HCT116 (cell line): ENCODE measurements at regions not wholly inside any gene's neighbourhood (a gene's known extent, or its start where the extent isn't known, plus 50 kb on each side); places are given as distances from the start of the nearest gene placed in this dataset.

Experiments
- CBX3 ChIP-seq: IDR thresholded peaks from 2 replicates; pipeline ENCODE4 v1.6.1; 2012; ENCODE audit warnings: low read depth
- EGR1 ChIP-seq: IDR thresholded peaks from 2 replicates; pipeline ENCODE4 v1.6.1; 2012; ENCODE audit warnings: low read depth
- EZH2 ChIP-seq: fragments of 200-600 bp; sonication (generic); IDR thresholded peaks from 2 replicates; pipeline ENCODE4 v1.6.1; 2017; ENCODE audit warnings: antibody characterized with exemption, mixed run types
- EZH2phosphoT487 ChIP-seq: fragments of 200-600 bp; IDR thresholded peaks from 2 replicates; pipeline ENCODE4 v1.6.1; 2018; ENCODE audit warnings: antibody characterized with exemption, borderline replicate concordance
- JUND ChIP-seq: IDR thresholded peaks from 2 replicates; pipeline ENCODE4 v1.6.1; 2012
- POLR2A ChIP-seq: IDR thresholded peaks from 2 replicates; pipeline ENCODE4 v1.7.0; 2011; ENCODE audit warnings: borderline replicate concordance; ENCODE audit not compliant: insufficient read depth, insufficient read length; ENCODE audit errors: extremely low read depth
- POLR2AphosphoS5 ChIP-seq: IDR thresholded peaks from 2 replicates; pipeline ENCODE4 v1.6.1; 2011; ENCODE audit warnings: mild to moderate bottlenecking, low read depth, low read length, moderate library complexity
- SP1 ChIP-seq: IDR thresholded peaks from 2 replicates; pipeline ENCODE4 v1.6.1; 2012; ENCODE audit warnings: low read depth
- TCF7L2 ChIP-seq: IDR thresholded peaks from 2 replicates; pipeline ENCODE4 v1.7.0; 2011; ENCODE audit warnings: borderline replicate concordance, inconsistent platforms; ENCODE audit not compliant: insufficient read depth, insufficient read length; ENCODE audit errors: extremely low read depth
- YY1 ChIP-seq: IDR thresholded peaks from 2 replicates; pipeline ENCODE4 v1.6.1; 2011; ENCODE audit warnings: low read length, low read depth, moderate library complexity, mild to moderate bottlenecking; ENCODE audit not compliant: insufficient replicate concordance; ENCODE audit errors: extremely low read depth
- ZNF274 ChIP-seq: fragments of 200-500 bp; sonication (Bioruptor generic); IDR thresholded peaks from 2 replicates; pipeline ENCODE4 v1.6.1; 2014; ENCODE audit warnings: mild to moderate bottlenecking, low read depth, low read length, inconsistent platforms
- TF ChIP-seq, protein P1 (sequence below): IDR thresholded peaks from 2 replicates; pipeline ENCODE4 v1.6.1; 2012; ENCODE audit warnings: low read depth
- TF ChIP-seq, protein P2 (sequence below), 3 experiments: fragments of 200-600 bp in 1 of 3; sonication (generic) in 1 of 3; IDR thresholded peaks in 2 of 3; conservative IDR thresholded peaks in 1 of 3; 2 replicates each; pipeline ENCODE4 v1.5.1; 2012 to 2017; ENCODE audit warnings: low read depth in 2 of 3, low read length in 2 of 3, antibody characterized with exemption in 1 of 3, borderline replicate concordance in 1 of 3, control low read depth in 1 of 3, mild to moderate bottlenecking in 1 of 3, mixed read lengths in 1 of 3, mixed run types in 1 of 3, moderate library complexity in 1 of 3; ENCODE audit not compliant: insufficient read depth in 1 of 3

DNA sequence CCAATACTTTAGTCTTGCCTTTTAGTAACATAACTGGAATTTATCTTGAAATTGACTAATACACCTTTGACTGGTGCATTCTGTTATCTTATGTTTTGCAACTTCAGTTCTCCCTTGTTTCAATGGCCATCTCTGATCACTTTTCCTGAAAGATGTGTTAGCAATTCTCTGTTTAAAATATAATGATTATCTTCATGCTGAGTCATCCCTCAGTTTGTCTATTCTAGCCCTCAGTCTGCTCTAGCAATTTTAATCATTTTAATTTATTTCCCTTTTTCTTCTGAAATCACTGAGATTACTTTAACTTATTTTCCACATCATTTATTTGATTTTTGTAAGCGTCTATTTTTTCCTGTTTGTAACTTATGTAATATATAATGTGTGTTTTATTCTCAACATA, 221.9 kb upstream of the PDGFD start:
- no peak for TF ChIP-seq YY1
- no peak for TF ChIP-seq SP1
- TF ChIP-seq, protein P1, sequence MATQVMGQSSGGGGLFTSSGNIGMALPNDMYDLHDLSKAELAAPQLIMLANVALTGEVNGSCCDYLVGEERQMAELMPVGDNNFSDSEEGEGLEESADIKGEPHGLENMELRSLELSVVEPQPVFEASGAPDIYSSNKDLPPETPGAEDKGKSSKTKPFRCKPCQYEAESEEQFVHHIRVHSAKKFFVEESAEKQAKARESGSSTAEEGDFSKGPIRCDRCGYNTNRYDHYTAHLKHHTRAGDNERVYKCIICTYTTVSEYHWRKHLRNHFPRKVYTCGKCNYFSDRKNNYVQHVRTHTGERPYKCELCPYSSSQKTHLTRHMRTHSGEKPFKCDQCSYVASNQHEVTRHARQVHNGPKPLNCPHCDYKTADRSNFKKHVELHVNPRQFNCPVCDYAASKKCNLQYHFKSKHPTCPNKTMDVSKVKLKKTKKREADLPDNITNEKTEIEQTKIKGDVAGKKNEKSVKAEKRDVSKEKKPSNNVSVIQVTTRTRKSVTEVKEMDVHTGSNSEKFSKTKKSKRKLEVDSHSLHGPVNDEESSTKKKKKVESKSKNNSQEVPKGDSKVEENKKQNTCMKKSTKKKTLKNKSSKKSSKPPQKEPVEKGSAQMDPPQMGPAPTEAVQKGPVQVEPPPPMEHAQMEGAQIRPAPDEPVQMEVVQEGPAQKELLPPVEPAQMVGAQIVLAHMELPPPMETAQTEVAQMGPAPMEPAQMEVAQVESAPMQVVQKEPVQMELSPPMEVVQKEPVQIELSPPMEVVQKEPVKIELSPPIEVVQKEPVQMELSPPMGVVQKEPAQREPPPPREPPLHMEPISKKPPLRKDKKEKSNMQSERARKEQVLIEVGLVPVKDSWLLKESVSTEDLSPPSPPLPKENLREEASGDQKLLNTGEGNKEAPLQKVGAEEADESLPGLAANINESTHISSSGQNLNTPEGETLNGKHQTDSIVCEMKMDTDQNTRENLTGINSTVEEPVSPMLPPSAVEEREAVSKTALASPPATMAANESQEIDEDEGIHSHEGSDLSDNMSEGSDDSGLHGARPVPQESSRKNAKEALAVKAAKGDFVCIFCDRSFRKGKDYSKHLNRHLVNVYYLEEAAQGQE: no peak
- TF ChIP-seq, protein P2, sequence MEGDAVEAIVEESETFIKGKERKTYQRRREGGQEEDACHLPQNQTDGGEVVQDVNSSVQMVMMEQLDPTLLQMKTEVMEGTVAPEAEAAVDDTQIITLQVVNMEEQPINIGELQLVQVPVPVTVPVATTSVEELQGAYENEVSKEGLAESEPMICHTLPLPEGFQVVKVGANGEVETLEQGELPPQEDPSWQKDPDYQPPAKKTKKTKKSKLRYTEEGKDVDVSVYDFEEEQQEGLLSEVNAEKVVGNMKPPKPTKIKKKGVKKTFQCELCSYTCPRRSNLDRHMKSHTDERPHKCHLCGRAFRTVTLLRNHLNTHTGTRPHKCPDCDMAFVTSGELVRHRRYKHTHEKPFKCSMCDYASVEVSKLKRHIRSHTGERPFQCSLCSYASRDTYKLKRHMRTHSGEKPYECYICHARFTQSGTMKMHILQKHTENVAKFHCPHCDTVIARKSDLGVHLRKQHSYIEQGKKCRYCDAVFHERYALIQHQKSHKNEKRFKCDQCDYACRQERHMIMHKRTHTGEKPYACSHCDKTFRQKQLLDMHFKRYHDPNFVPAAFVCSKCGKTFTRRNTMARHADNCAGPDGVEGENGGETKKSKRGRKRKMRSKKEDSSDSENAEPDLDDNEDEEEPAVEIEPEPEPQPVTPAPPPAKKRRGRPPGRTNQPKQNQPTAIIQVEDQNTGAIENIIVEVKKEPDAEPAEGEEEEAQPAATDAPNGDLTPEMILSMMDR (IDR thresholded peaks at IDR 0.05 in 2 of 3, conservative IDR thresholded peaks at IDR 0.05 in 1 of 3; ENCODE audit: borderline replicate concordance in 1 of 3, insufficient read depth in 1 of 3, low read depth in 2 of 3, low read length in 2 of 3): no peak
- TF ChIP-seq POLR2A: no peak
- no peak for TF ChIP-seq EZH2
- TF ChIP-seq POLR2AphosphoS5: no peak
- TF ChIP-seq ZNF274: no peak
- no peak for TF ChIP-seq TCF7L2
- TF ChIP-seq EZH2phosphoT487: no peak
- no peak for TF ChIP-seq EGR1
- TF ChIP-seq CBX3: no peak
- TF ChIP-seq JUND: no peak
